ENCODE measurements at regions not wholly inside any gene's neighbourhood (a gene's known extent, or its start where the extent isn't known, plus 50 kb on each side); places are given as distances from the start of the nearest gene placed in this dataset.

DNA sequence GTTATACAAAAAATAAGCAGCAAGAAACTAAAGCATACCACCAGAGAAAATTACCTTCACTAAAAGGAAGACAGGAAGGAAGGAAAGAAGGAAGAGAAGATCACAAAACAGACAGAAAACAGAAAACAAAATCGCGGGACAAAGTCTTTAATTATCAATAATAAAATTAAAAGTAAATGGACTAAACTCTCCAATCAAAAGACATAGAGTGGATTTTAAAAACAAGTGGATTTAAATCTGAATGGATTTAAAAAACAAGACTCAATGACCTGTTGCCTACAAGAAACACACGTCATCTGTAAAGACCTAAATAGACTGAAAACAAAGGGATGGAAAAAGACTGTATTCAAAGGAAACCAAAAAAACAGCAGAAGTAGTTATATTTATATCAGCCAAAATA lies 75.7 kb upstream of the MAGI3 start:
- BruUV-seq (replicated peaks), result no TSS peak
- intact Hi-C loops (cut with micrococcal nuclease), result no loop called here
- no peaks in the 10 kb centered on the region for H3K4me1 Mint-ChIP-seq (ENCODE audit: insufficient read depth, unreplicated experiment)
- H3K36me3 Mint-ChIP-seq (ENCODE audit: insufficient read depth, unreplicated experiment), result no peaks in the 10 kb centered on the region
- ChIA-PET CTCF (interaction anchor here (0.7 kb wide), 1 partner anchor 74 kb away, joined by 4 read pairs; no protein-coding TSS in a partner anchor), POLR2A (interaction anchor here (1.4 kb wide), 1 partner anchor 76 kb away, joined by 5 read pairs; the partner anchor contains the start of gene MAGI3)
- no peak overlapping the region for H3K4me3 Mint-ChIP-seq (ENCODE audit: unreplicated experiment)
- peaks cover 19% of the 10 kb centered on the region for H3K9me3 Mint-ChIP-seq (ENCODE audit: unreplicated experiment)
- TF ChIP-seq, protein P1, sequence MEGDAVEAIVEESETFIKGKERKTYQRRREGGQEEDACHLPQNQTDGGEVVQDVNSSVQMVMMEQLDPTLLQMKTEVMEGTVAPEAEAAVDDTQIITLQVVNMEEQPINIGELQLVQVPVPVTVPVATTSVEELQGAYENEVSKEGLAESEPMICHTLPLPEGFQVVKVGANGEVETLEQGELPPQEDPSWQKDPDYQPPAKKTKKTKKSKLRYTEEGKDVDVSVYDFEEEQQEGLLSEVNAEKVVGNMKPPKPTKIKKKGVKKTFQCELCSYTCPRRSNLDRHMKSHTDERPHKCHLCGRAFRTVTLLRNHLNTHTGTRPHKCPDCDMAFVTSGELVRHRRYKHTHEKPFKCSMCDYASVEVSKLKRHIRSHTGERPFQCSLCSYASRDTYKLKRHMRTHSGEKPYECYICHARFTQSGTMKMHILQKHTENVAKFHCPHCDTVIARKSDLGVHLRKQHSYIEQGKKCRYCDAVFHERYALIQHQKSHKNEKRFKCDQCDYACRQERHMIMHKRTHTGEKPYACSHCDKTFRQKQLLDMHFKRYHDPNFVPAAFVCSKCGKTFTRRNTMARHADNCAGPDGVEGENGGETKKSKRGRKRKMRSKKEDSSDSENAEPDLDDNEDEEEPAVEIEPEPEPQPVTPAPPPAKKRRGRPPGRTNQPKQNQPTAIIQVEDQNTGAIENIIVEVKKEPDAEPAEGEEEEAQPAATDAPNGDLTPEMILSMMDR (IDR thresholded peaks at IDR 0.05; ENCODE audit: unreplicated experiment), result no peak
- no peak overlapping the region for H3K27ac Mint-ChIP-seq (ENCODE audit: low read depth, unreplicated experiment)
- DNase-seq (ENCODE audit: unreplicated experiment), result no peak
- no peaks in the 10 kb centered on the region for H3K27me3 Mint-ChIP-seq (ENCODE audit: insufficient read depth, unreplicated experiment)

DNA sequence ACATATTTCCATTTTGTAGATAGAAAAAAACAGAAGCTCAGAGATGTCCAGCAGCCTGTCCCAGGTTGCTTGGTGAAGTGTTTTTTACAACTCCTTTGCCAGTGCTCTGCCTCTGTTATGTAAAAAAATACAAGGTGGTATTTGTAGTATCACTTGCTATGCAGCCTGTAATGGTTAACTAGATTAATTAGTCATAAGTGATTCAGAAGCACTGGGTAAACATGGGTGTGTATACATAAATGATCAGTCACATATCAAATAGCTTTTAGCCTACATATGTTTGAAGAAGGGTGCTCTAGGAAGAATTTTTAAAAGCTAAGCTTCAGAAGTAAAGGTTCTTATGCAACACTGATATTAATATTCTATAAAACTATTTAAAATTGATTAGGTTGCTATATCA lies 70.0 kb upstream of the MAGI3 start:
- TF ChIP-seq, protein P1 (IDR thresholded peaks at IDR 0.05; ENCODE audit: unreplicated experiment), result no peak
- Mint-ChIP-seq H3K27me3 (ENCODE audit: insufficient read depth, unreplicated experiment) (no peaks in the 10 kb centered on the region), H3K9me3 (ENCODE audit: unreplicated experiment) (no peaks in the 10 kb centered on the region), H3K4me1 (ENCODE audit: insufficient read depth, unreplicated experiment) (peaks cover 14% of the 10 kb centered on the region), H3K36me3 (ENCODE audit: insufficient read depth, unreplicated experiment) (no peaks in the 10 kb centered on the region), H3K4me3 (ENCODE audit: unreplicated experiment) (no peak overlapping the region), H3K27ac (ENCODE audit: low read depth, unreplicated experiment) (peak overlapping the region; percentile 40)
- ChIA-PET CTCF (no interaction called here), POLR2A (interaction anchor here (0.6 to 1.3 kb wide), 4 partner anchors 11 to 76 kb away, joined by 3 to 4 read pairs (median 4); no protein-coding TSS in a partner anchor)
- intact Hi-C loops (cut with micrococcal nuclease), result loop anchor here (10.0 kb wide), 1 partner anchor 175 kb away; no protein-coding TSS in a partner anchor
- BruUV-seq (replicated peaks), result no TSS peak
- no peak for DNase-seq (ENCODE audit: unreplicated experiment)

DNA sequence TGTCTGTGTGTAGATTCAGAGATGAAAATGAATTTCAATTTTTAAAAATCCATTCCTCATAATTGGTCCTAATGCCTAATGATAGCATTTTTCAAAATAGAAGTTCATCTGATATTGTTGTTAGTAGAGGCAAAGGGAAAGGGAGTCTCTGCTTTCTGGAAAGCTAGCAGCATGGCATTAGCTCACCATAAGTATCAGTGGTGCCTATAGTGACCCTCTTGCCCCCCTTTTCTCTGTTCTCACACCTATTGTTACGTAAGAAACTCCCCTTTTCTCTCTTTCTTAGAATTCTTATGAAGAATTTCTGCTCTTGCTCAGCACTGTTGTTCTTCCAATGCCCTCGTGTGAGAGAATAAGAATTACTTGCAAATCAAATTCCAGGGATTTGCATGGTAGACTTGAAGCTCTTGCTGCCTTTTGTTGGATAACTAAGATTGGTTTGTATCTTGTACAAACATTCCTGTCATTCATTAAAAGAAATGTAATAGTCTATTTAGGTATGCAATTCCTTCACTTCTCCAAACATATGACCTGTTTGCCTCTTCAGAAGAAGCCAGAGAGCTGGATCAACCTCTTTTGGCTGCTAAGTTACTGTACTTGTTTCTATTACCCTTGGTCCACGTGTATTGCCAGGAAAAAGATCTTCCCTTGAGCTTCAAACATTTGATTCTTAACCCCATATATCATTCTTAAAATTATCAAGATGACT lies 69.2 kb upstream of the MAGI3 start:
- Mint-ChIP-seq H3K27ac (ENCODE audit: low read depth, unreplicated experiment) (no peak overlapping the region), H3K27me3 (ENCODE audit: insufficient read depth, unreplicated experiment) (no peaks in the 10 kb centered on the region), H3K4me3 (ENCODE audit: unreplicated experiment) (no peak overlapping the region), H3K36me3 (ENCODE audit: insufficient read depth, unreplicated experiment) (no peaks in the 10 kb centered on the region), H3K4me1 (ENCODE audit: insufficient read depth, unreplicated experiment) (peaks cover 18% of the 10 kb centered on the region), H3K9me3 (ENCODE audit: unreplicated experiment) (no peaks in the 10 kb centered on the region)
- ChIA-PET CTCF (interaction anchor here (0.8 kb wide), 1 partner anchor 70 kb away, joined by 3 read pairs; no protein-coding TSS in a partner anchor), POLR2A (interaction anchor here (0.6 to 1.3 kb wide), 3 partner anchors 11 to 309 kb away, joined by 3 to 4 read pairs (median 3); no protein-coding TSS in a partner anchor)
- intact Hi-C loops (cut with micrococcal nuclease), result loop anchor here (10.0 kb wide), 1 partner anchor 176 kb away; no protein-coding TSS in a partner anchor
- TF ChIP-seq, protein P1 (IDR thresholded peaks at IDR 0.05; ENCODE audit: unreplicated experiment), result no peak
- BruUV-seq (replicated peaks), result no TSS peak
- no peak for DNase-seq (ENCODE audit: unreplicated experiment)

DNA sequence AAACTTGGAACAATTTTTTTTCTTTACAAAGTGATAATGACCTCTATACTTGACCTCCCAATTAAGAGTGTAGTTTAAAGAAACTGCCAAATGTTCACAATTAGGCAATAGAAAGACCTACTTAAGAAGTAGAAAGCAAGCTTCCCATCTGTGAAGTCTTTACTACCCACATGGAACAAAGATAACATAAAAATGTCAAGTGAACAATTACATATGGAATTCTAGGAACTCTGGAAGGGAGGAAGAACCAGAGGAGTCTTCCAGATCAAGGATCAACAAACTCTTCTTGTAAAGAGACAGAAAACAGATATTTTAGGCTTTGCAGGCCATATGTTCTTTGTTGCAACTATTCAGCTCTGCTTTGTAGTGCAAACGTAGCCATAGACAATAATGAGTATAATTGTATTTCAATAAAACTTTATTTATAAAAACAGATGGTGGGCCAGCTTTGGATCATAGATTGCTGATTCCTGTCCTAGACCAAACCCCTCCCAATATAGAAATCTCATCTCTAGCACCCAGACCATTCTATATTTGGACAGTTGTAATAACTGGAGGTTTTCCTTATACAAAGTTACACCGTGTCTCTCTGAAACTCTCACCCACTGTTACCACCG lies 68.4 kb upstream of the MAGI3 start:
- BruUV-seq (replicated peaks), result no TSS peak
- no peaks in the 10 kb centered on the region for H3K36me3 Mint-ChIP-seq (ENCODE audit: insufficient read depth, unreplicated experiment)
- H3K4me3 Mint-ChIP-seq (ENCODE audit: unreplicated experiment), result no peak overlapping the region
- TF ChIP-seq, protein P1 (IDR thresholded peaks at IDR 0.05; ENCODE audit: unreplicated experiment), result no peak
- H3K27ac Mint-ChIP-seq (ENCODE audit: low read depth, unreplicated experiment), result no peak overlapping the region
- DNase-seq (ENCODE audit: unreplicated experiment), result no peak
- H3K9me3 Mint-ChIP-seq (ENCODE audit: unreplicated experiment), result no peaks in the 10 kb centered on the region
- ChIA-PET CTCF (interaction anchor here (0.6 to 0.8 kb wide), 2 partner anchors 70 to 1213 kb away, joined by 3 read pairs; no protein-coding TSS in a partner anchor), POLR2A (no interaction called here)
- intact Hi-C loops (cut with micrococcal nuclease), result loop anchor here (10.0 kb wide), 1 partner anchor 177 kb away; no protein-coding TSS in a partner anchor
- peaks cover 24% of the 10 kb centered on the region for H3K4me1 Mint-ChIP-seq (ENCODE audit: insufficient read depth, unreplicated experiment)
- H3K27me3 Mint-ChIP-seq (ENCODE audit: insufficient read depth, unreplicated experiment), result no peaks in the 10 kb centered on the region
